Upper lobe of left lung (tissue), 6 donors: ENCODE measurements at regions not wholly inside any gene's neighbourhood (a gene's known extent, or its start where the extent isn't known, plus 50 kb on each side); places are given as distances from the start of the nearest gene placed in this dataset.
"Not testable (repeated sequence)": the region's sequence is repeated elsewhere in the genome, so short reads cannot be mapped to it uniquely, and the experiment has no call there.

Source experiments
- ATAC-seq, 2 donors: fragments of 200-7000 bp; cut with Tn5 transposase; one replicate each; pipeline ENCODE4 v1.9.1; 2022; ENCODE audit warnings: mild to moderate bottlenecking in 2 of 2, moderate library complexity in 2 of 2; ENCODE audit not compliant: low FRiP score in 2 of 2
- DNase-seq, 2 donors: peaks; one replicate each; pipeline ENCODE4 v3.0.0-alpha.2; 2019 to 2020
- H3K27ac ChIP-seq, 4 donors: fragments of 200-600 bp; sonication (generic); one replicate each; pipeline ENCODE4 v1.5.1; 2016 to 2019
- H3K27me3 ChIP-seq, 4 donors: fragments of 200-600 bp; sonication (generic); one replicate each; pipeline ENCODE4 v1.5.1; 2017 to 2019
- H3K36me3 ChIP-seq, 4 donors: fragments of 200-600 bp; sonication (generic); one replicate each; pipeline ENCODE4 v1.5.1; 2016 to 2019
- H3K4me1 ChIP-seq, 4 donors: fragments of 200-600 bp; sonication (generic); one replicate each; pipeline ENCODE4 v1.5.1; 2018 to 2019
- H3K4me3 ChIP-seq, 4 donors: fragments of 200-600 bp; sonication (generic); one replicate each; pipeline ENCODE4 v1.5.1; 2017 to 2019; ENCODE audit warnings: mild to moderate bottlenecking in 2 of 4, moderate library complexity in 1 of 4
- H3K9me3 ChIP-seq, 4 donors: fragments of 200-600 bp; sonication (generic); one replicate each; pipeline ENCODE4 v1.5.1; 2018 to 2019
- EP300 ChIP-seq, 4 donors: sonication (generic); formaldehyde crosslinking; IDR thresholded peaks; one replicate each; pipeline ENCODE4 v1.5.1; 2017; ENCODE audit warnings: antibody characterized with exemption in 4 of 4, control low read depth in 2 of 4
- POLR2A ChIP-seq, 4 donors: fragments of 450-650 bp; IDR thresholded peaks; one replicate each; pipeline ENCODE4 v1.5.1; 2016 to 2017; ENCODE audit warnings: antibody characterized with exemption in 4 of 4, mild to moderate bottlenecking in 2 of 4
- POLR2AphosphoS5 ChIP-seq, 2 donors: sonication (generic); formaldehyde crosslinking; IDR thresholded peaks; one replicate each; pipeline ENCODE4 v1.5.1; 2017; ENCODE audit warnings: antibody characterized with exemption in 2 of 2
- WGBS, 2 donors: methylation state at CpG; one replicate each; pipeline ENCODE4 v1.1.5; 2017 to 2018; 5-methylcytosine and 5-hydroxymethylcytosine counted together
- TF ChIP-seq, protein P1 (sequence below), 6 experiments: fragments of 450-650 bp in 4 of 6; fragments of 200-600 bp in 2 of 6; sonication (generic) in 2 of 6; IDR thresholded peaks; one replicate each; pipeline ENCODE4 v1.5.1; 2016 to 2019; ENCODE audit warnings: antibody characterized with exemption in 6 of 6
- donor health status: DM: no; HTN: no; CAD: no; lungs with moderate emphysema.
- donor health status: DM: no; HTN: yes; CAD: no; lungs with severe emphysema.

GRCh38 chr11:101262995-101263394 is 133.4 kb upstream of the PGR start:
- TF ChIP-seq POLR2A (IDR thresholded peaks at IDR 0.05) (no peak), EP300 (IDR thresholded peaks at IDR 0.05) (no peak), POLR2AphosphoS5 (IDR thresholded peaks at IDR 0.05) (no peak)
- TF ChIP-seq, protein P1, sequence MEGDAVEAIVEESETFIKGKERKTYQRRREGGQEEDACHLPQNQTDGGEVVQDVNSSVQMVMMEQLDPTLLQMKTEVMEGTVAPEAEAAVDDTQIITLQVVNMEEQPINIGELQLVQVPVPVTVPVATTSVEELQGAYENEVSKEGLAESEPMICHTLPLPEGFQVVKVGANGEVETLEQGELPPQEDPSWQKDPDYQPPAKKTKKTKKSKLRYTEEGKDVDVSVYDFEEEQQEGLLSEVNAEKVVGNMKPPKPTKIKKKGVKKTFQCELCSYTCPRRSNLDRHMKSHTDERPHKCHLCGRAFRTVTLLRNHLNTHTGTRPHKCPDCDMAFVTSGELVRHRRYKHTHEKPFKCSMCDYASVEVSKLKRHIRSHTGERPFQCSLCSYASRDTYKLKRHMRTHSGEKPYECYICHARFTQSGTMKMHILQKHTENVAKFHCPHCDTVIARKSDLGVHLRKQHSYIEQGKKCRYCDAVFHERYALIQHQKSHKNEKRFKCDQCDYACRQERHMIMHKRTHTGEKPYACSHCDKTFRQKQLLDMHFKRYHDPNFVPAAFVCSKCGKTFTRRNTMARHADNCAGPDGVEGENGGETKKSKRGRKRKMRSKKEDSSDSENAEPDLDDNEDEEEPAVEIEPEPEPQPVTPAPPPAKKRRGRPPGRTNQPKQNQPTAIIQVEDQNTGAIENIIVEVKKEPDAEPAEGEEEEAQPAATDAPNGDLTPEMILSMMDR (IDR thresholded peaks at IDR 0.05), result no peak
- Histone ChIP-seq H3K27me3 (no peaks in the 10 kb centered on the region), H3K4me1 (no peaks in the 10 kb centered on the region), H3K4me3 (no peak overlapping the region), H3K36me3 (no peaks in the 10 kb centered on the region), H3K27ac (no peak overlapping the region), H3K9me3 (no peaks in the 10 kb centered on the region)
- WGBS, 2 donors, result 89% methylated on average over 1 of the region's 1 CpG
- no peak for ATAC-seq
- DNase-seq, result no peak

DNA sequence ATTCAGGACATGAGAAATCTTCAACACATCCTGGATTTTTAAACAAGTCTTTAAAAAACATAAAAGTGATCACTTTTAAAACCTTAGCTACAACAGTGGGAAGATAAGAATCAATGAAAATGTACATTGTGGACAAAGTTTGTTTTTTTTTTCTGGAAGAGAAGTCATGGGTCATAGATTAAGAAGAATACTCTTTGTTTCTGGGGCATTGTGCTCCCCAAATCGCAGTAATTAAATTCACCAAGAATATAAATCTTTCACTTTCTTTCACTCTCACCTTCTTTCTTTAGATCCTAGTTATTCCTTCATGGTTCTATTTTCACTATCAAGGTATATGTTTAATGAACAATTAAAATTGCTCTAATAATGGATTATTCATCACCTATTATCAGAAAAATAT is 132.6 kb upstream of the PGR start:
- Histone ChIP-seq H3K4me1 (no peaks in the 10 kb centered on the region), H3K27ac (no peak overlapping the region), H3K9me3 (no peaks in the 10 kb centered on the region), H3K27me3 (no peaks in the 10 kb centered on the region), H3K4me3 (no peak overlapping the region), H3K36me3 (no peaks in the 10 kb centered on the region)
- no peak for TF ChIP-seq POLR2AphosphoS5 (IDR thresholded peaks at IDR 0.05)
- TF ChIP-seq POLR2A (IDR thresholded peaks at IDR 0.05), result no peak
- TF ChIP-seq, protein P1 (IDR thresholded peaks at IDR 0.05), result no peak
- TF ChIP-seq EP300 (IDR thresholded peaks at IDR 0.05), result no peak
- ATAC-seq (no peak), DNase-seq (no peak)
- 81 to 95% methylated on average over 1 of the region's 1 CpG for WGBS, 2 donors

- no peaks in the 10 kb centered on the region for H3K27me3 ChIP-seq
- H3K36me3 ChIP-seq, result no peaks in the 10 kb centered on the region
- TF ChIP-seq POLR2A (IDR thresholded peaks at IDR 0.05), result no peak
- TF ChIP-seq, protein P1 (IDR thresholded peaks at IDR 0.05), result no peak
- TF ChIP-seq EP300 (IDR thresholded peaks at IDR 0.05), result no peak
- TF ChIP-seq POLR2AphosphoS5 (IDR thresholded peaks at IDR 0.05), result no peak
- WGBS, 2 donors, result 68 to 74% methylated on average over 2 of the region's 2 CpGs
- no peak overlapping the region for H3K4me3 ChIP-seq
- no peak for DNase-seq
- no peaks in the 10 kb centered on the region for H3K9me3 ChIP-seq
- no peak for ATAC-seq
- no peaks in the 10 kb centered on the region for H3K4me1 ChIP-seq
- H3K27ac ChIP-seq, result no peak overlapping the region
These were observed 125.4 kb upstream of the PGR start for GRCh38 chr11:101255036-101255435.

- Histone ChIP-seq H3K4me3 (no peak overlapping the region), H3K36me3 (no peaks in the 10 kb centered on the region), H3K27me3 (no peaks in the 10 kb centered on the region), H3K4me1 (no peaks in the 10 kb centered on the region), H3K27ac (no peak overlapping the region), H3K9me3 (no peaks in the 10 kb centered on the region)
- ATAC-seq (no peak), DNase-seq (no peak)
- TF ChIP-seq, protein P1 (IDR thresholded peaks at IDR 0.05), result no peak
- TF ChIP-seq POLR2A (IDR thresholded peaks at IDR 0.05) (no peak), EP300 (IDR thresholded peaks at IDR 0.05) (no peak), POLR2AphosphoS5 (IDR thresholded peaks at IDR 0.05) (no peak)
- WGBS, 2 donors, result 68 to 72% methylated on average over 1 of the region's 1 CpG
These were observed 124.4 kb upstream of the PGR start for GRCh38 chr11:101254037-101254436.

DNA sequence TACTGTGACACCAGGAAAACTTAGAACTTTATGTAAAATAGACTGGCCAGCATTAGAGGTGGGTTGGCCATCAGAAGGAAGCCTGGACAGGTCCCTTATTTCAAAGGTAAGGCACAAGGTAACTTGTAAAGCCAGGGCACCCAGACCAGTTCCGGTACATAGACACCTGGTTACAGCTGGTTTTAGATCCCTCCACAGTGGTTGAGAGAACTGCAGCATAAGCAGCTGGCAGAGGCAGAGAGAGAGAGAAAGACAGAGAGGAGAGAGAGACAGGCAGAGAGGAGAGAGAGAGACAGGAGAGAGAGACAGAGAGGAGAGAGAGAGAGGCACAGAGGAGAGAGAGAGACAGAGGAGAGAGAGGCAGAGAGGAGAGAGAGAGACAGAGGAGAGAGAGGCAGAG is 116.0 kb upstream of the PGR start:
- not testable (repeated sequence) for H3K36me3 ChIP-seq, H3K4me1 ChIP-seq, DNase-seq, H3K27ac ChIP-seq, H3K9me3 ChIP-seq, H3K27me3 ChIP-seq, ATAC-seq, H3K4me3 ChIP-seq
- WGBS, 2 donors, result 72 to 74% methylated on average over 1 of the region's 1 CpG

GRCh38 chr11:101245081-101245480 is 115.5 kb upstream of the PGR start:
- H3K27ac ChIP-seq, DNase-seq, H3K27me3 ChIP-seq, H3K36me3 ChIP-seq, H3K9me3 ChIP-seq, H3K4me3 ChIP-seq, ATAC-seq, H3K4me1 ChIP-seq: not testable (repeated sequence)
- whole genome bisulfite sequencing, 2 donors, result 78 to 92% methylated on average over 8 of the region's 8 CpGs
